Ascending aorta (tissue), 2 donors: ENCODE measurements at regions not wholly inside any gene's neighbourhood (a gene's known extent, or its start where the extent isn't known, plus 50 kb on each side); places are given as distances from the start of the nearest gene placed in this dataset.
"Not testable (repeated sequence)": the region's sequence is repeated elsewhere in the genome, so short reads cannot be mapped to it uniquely, and the experiment has no call there.

Experiments
- DNase-seq, 2 donors: peaks; one replicate each; pipeline ENCODE4 v3.0.0-alpha.2; 2019; ENCODE audit warnings: low spot score in 2 of 2
- H3K27ac ChIP-seq, 2 donors: fragments of 200-600 bp; sonication (generic); one replicate each; pipeline ENCODE4 v1.5.1; 2016 to 2017; ENCODE audit warnings: mild to moderate bottlenecking in 1 of 2
- H3K27me3 ChIP-seq: fragments of 200-600 bp; sonication (generic); one replicate; pipeline ENCODE4 v1.5.1; 2017
- H3K36me3 ChIP-seq, 2 donors: fragments of 200-600 bp; sonication (generic); one replicate each; pipeline ENCODE4 v1.5.1; 2016
- H3K4me1 ChIP-seq, 2 donors: fragments of 200-600 bp; sonication (generic); one replicate each; pipeline ENCODE4 v1.5.1; 2016 to 2017; ENCODE audit warnings: mild to moderate bottlenecking in 1 of 2
- H3K4me3 ChIP-seq, 2 donors: fragments of 200-600 bp; sonication (generic); one replicate each; pipeline ENCODE4 v1.5.1; 2016 to 2017; ENCODE audit warnings: mild to moderate bottlenecking in 1 of 2
- H3K9me3 ChIP-seq, 2 donors: fragments of 200-600 bp; sonication (generic); one replicate each; pipeline ENCODE4 v1.5.1; 2016
- intact Hi-C: fragments of 100-400 bp; cut with DNase I; formaldehyde crosslinking; loops from one replicate; pipeline ENCODE4 v1.15.1; 2023
- TF ChIP-seq, protein P1 (sequence below), 3 experiments: fragments of 200-600 bp in 2 of 3; fragments of 450-650 bp in 1 of 3; sonication (generic) in 2 of 3; IDR thresholded peaks; one replicate each; pipeline ENCODE4 v1.5.1; 2016 to 2019; ENCODE audit warnings: antibody characterized with exemption in 3 of 3, mild to moderate bottlenecking in 1 of 3, moderate library complexity in 1 of 3

- Histone ChIP-seq H3K27ac (no peak overlapping the region), H3K4me1 (peaks cover 0 to 2% of the 10 kb centered on the region in 2 donors), H3K36me3 (no peaks in the 10 kb centered on the region), H3K9me3 (no peaks in the 10 kb centered on the region), H3K4me3 (no peak overlapping the region), H3K27me3 (no peaks in the 10 kb centered on the region)
- TF ChIP-seq, protein P1, sequence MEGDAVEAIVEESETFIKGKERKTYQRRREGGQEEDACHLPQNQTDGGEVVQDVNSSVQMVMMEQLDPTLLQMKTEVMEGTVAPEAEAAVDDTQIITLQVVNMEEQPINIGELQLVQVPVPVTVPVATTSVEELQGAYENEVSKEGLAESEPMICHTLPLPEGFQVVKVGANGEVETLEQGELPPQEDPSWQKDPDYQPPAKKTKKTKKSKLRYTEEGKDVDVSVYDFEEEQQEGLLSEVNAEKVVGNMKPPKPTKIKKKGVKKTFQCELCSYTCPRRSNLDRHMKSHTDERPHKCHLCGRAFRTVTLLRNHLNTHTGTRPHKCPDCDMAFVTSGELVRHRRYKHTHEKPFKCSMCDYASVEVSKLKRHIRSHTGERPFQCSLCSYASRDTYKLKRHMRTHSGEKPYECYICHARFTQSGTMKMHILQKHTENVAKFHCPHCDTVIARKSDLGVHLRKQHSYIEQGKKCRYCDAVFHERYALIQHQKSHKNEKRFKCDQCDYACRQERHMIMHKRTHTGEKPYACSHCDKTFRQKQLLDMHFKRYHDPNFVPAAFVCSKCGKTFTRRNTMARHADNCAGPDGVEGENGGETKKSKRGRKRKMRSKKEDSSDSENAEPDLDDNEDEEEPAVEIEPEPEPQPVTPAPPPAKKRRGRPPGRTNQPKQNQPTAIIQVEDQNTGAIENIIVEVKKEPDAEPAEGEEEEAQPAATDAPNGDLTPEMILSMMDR (IDR thresholded peaks at IDR 0.05) = no peak
- DNase-seq = no peak
- intact Hi-C loops = no loop called here
Measured at GRCh38 chr18:22741318-22741717, 191.8 kb upstream of the RBBP8 start.

DNA sequence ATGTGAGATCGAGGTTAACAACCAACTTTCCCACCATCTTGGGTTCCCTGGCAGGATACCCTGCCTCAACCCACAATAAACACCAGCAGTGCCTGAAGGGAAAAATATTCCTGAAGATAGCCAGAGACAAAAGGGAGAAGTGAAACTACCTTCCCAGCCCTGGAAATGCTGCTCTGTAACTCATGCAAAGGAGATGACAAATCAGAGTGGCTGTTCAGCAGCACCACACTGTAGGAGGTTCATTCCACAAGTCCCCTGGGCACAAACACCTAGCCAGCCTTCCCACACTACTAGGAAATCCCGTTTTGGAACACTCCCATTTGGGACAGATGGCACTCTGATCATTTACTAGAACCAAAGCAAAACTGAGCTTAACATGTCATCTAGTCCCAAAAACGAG, 190.7 kb upstream of the RBBP8 start:
- Histone ChIP-seq H3K4me3 (no peak overlapping the region), H3K4me1 (peaks cover 0 to 2% of the 10 kb centered on the region in 2 donors), H3K9me3 (no peaks in the 10 kb centered on the region), H3K36me3 (no peaks in the 10 kb centered on the region), H3K27ac (no peak overlapping the region), H3K27me3 (no peaks in the 10 kb centered on the region)
- no peak for DNase-seq
- intact Hi-C loops = no loop called here
- TF ChIP-seq, protein P1 (IDR thresholded peaks at IDR 0.05) = no peak

GRCh38 chr18:22745966-22746365, 187.2 kb upstream of the RBBP8 start:
- TF ChIP-seq, protein P1 (IDR thresholded peaks at IDR 0.05) = no peak
- Histone ChIP-seq H3K27ac (no peak overlapping the region), H3K9me3 (no peaks in the 10 kb centered on the region), H3K4me1 (no peaks in the 10 kb centered on the region), H3K27me3 (no peaks in the 10 kb centered on the region), H3K4me3 (no peak overlapping the region), H3K36me3 (no peaks in the 10 kb centered on the region)
- intact Hi-C loops = no loop called here
- DNase-seq = no peak

DNA sequence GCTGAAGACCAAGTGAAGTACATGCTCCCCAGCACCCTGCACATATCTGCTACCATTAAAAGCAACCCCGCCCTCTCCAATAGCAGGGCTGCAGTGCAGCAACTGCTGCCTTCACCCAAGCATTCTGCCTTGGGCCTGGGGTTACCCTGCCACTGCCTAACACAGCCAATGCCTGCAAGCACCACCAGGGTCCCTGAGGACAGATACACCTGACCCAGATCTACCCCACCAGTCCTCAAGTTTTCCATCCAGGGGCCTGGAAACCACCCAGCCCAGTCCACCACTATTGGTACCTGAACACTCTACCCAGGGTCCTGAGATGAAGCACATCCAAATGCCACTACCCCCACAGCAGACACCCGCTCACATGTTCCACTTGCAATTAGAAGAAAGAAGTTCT, 181.1 kb upstream of the RBBP8 start:
- no peaks in the 10 kb centered on the region for H3K36me3 ChIP-seq
- H3K27me3 ChIP-seq = no peaks in the 10 kb centered on the region
- no peak overlapping the region for H3K4me3 ChIP-seq
- H3K9me3 ChIP-seq = no peaks in the 10 kb centered on the region
- DNase-seq = no peak
- intact Hi-C loops = no loop called here
- no peaks in the 10 kb centered on the region for H3K4me1 ChIP-seq
- H3K27ac ChIP-seq = no peak overlapping the region
- TF ChIP-seq, protein P1 (IDR thresholded peaks at IDR 0.05) = no peak

- intact Hi-C loops = no loop called here
- H3K9me3 ChIP-seq = no peaks in the 10 kb centered on the region
- TF ChIP-seq, protein P1 (IDR thresholded peaks at IDR 0.05) = no peak
Measured at GRCh38 chr18:22753130-22753831, 179.8 kb upstream of the RBBP8 start.

DNA sequence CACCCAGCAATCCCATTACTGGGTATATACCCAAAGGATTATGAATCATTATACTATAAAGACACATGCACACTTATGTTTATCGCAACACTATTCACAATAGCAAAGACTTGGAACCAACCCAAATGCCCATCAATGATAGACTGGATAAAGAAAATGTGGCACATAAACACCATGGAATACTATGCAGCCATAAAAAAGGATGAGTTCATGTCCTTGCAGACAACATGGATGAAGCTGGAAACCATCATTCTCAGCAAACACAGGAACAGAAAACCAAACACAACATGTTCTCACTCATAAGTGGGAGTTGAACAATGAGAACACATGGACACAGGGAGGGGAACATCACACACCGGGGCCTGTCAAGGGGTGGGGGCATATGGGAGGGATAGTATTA, 169.1 kb upstream of the RBBP8 start:
- H3K36me3 ChIP-seq, H3K4me3 ChIP-seq, DNase-seq, H3K27ac ChIP-seq, intact Hi-C loops, H3K9me3 ChIP-seq, H3K4me1 ChIP-seq, H3K27me3 ChIP-seq: not testable (repeated sequence)

More at GRCh38 chr18:22753130-22753831, 179.8 kb upstream of the RBBP8 start:
- no peaks in the 10 kb centered on the region for H3K27me3 ChIP-seq
- DNase-seq = no peak
- no peak overlapping the region for H3K27ac ChIP-seq
- H3K36me3 ChIP-seq = no peaks in the 10 kb centered on the region
- H3K4me3 ChIP-seq = no peak overlapping the region
- H3K4me1 ChIP-seq = no peaks in the 10 kb centered on the region
